Liver (tissue), 8 donors: ENCODE measurements at regions not wholly inside any gene's neighbourhood (a gene's known extent, or its start where the extent isn't known, plus 50 kb on each side); places are given as distances from the start of the nearest gene placed in this dataset.
"Not testable (repeated sequence)": the region's sequence is repeated elsewhere in the genome, so short reads cannot be mapped to it uniquely, and the experiment has no call there.

Experiments
- DNase-seq: peaks from one replicate; pipeline ENCODE4 v3.0.0-alpha.2; 2017; ENCODE audit warnings: low spot score
- H3K27ac ChIP-seq, 2 donors: one replicate each; pipeline ENCODE4 v1.7.0; 2013; ENCODE audit warnings: inconsistent platforms in 2 of 2, low read length in 2 of 2, control low read depth in 1 of 2, low read depth in 1 of 2, mild to moderate bottlenecking in 1 of 2
- H3K27me3 ChIP-seq, 4 donors: one replicate each; pipeline versions ENCODE4 v1.6.1 to v1.7.0; 2013; ENCODE audit warnings: low read length in 3 of 4, inconsistent platforms in 1 of 4, mild to moderate bottlenecking in 1 of 4, moderate library complexity in 1 of 4; ENCODE audit not compliant: control insufficient read depth in 4 of 4, insufficient read depth in 4 of 4
- H3K36me3 ChIP-seq, 4 donors: one replicate each; pipeline versions ENCODE4 v1.6.1 to v1.7.0; 2013; ENCODE audit warnings: low read length in 3 of 4, mild to moderate bottlenecking in 3 of 4, low read depth in 1 of 4, moderate library complexity in 1 of 4; ENCODE audit not compliant: control insufficient read depth in 4 of 4, insufficient read depth in 3 of 4
- H3K4me1 ChIP-seq, 4 donors: one replicate each; pipeline versions ENCODE4 v1.6.1 to v1.7.0; 2013; ENCODE audit warnings: low read length in 3 of 4, mild to moderate bottlenecking in 3 of 4, moderate library complexity in 1 of 4; ENCODE audit not compliant: control insufficient read depth in 4 of 4, insufficient read depth in 4 of 4
- H3K4me3 ChIP-seq, 3 donors: one replicate each; pipeline versions ENCODE4 v1.6.1 to v1.7.0; 2013; ENCODE audit warnings: low read length in 3 of 3, control low read depth in 1 of 3, low read depth in 1 of 3, mild to moderate bottlenecking in 1 of 3
- H3K9ac ChIP-seq, 2 donors: one replicate each; pipeline ENCODE4 v1.7.0; 2013; ENCODE audit warnings: low read length in 2 of 2, mild to moderate bottlenecking in 2 of 2, moderate library complexity in 2 of 2, control low read depth in 1 of 2, low read depth in 1 of 2
- H3K9me3 ChIP-seq, 4 donors: one replicate each; pipeline versions ENCODE4 v1.6.1 to v1.7.0; 2013; ENCODE audit warnings: low read length in 3 of 4; ENCODE audit not compliant: control insufficient read depth in 4 of 4
- ATF3 ChIP-seq: IDR thresholded peaks from 2 replicates; pipeline ENCODE4 v1.6.1; 2016; ENCODE audit warnings: antibody characterized with exemption
- CTCF ChIP-seq: fragments of 150-350 bp; IDR thresholded peaks from 2 replicates; pipeline ENCODE4 v1.5.1; 2017; ENCODE audit warnings: improper control_type of control experiment, low read depth, low read length; ENCODE audit not compliant: missing input control
- EGR1 ChIP-seq, 2 donors: IDR thresholded peaks; 2 replicates each; pipeline ENCODE4 v1.6.1; 2016 to 2018; ENCODE audit warnings: antibody characterized with exemption in 2 of 2, low read depth in 2 of 2
- FOXA1 ChIP-seq: IDR thresholded peaks from 2 replicates; pipeline ENCODE4 v1.6.1; 2016; ENCODE audit warnings: antibody characterized with exemption
- FOXA2 ChIP-seq: IDR thresholded peaks from 2 replicates; pipeline ENCODE4 v1.6.1; 2016; ENCODE audit warnings: antibody characterized with exemption
- GABPA ChIP-seq, 2 donors: IDR thresholded peaks in 1 of 2; conservative IDR thresholded peaks in 1 of 2; 2 replicates each; pipeline ENCODE4 v1.6.1; 2016; ENCODE audit warnings: antibody characterized with exemption in 2 of 2, mild to moderate bottlenecking in 1 of 2, moderate library complexity in 1 of 2
- HNF4A ChIP-seq, 2 donors: conservative IDR thresholded peaks; 2 replicates each; pipeline ENCODE4 v1.6.1; 2016; ENCODE audit warnings: antibody characterized with exemption in 2 of 2, mild to moderate bottlenecking in 2 of 2
- HNF4G ChIP-seq: IDR thresholded peaks from 2 replicates; pipeline ENCODE4 v1.6.1; 2016; ENCODE audit warnings: antibody characterized with exemption
- JUND ChIP-seq, 2 donors: IDR thresholded peaks; 2 replicates each; pipeline ENCODE4 v1.6.1; 2016; ENCODE audit warnings: antibody characterized with exemption in 2 of 2
- NR2F2 ChIP-seq: IDR thresholded peaks from 2 replicates; pipeline ENCODE4 v1.6.1; 2016; ENCODE audit warnings: antibody characterized with exemption
- RAD21 ChIP-seq, 2 donors: IDR thresholded peaks; 2 replicates each; pipeline ENCODE4 v1.6.1; 2016; ENCODE audit warnings: antibody characterized with exemption in 2 of 2, mild to moderate bottlenecking in 2 of 2
- REST ChIP-seq: IDR thresholded peaks from 2 replicates; pipeline ENCODE4 v1.6.1; 2016; ENCODE audit warnings: antibody characterized with exemption, mild to moderate bottlenecking
- RXRA ChIP-seq, 2 donors: IDR thresholded peaks; 2 replicates each; pipeline ENCODE4 v1.6.1; 2017 to 2018; ENCODE audit warnings: antibody characterized with exemption in 2 of 2, mild to moderate bottlenecking in 1 of 2
- SP1 ChIP-seq: IDR thresholded peaks from 2 replicates; pipeline ENCODE4 v1.6.1; 2018; ENCODE audit warnings: antibody characterized with exemption, mild to moderate bottlenecking
- TAF1 ChIP-seq: conservative IDR thresholded peaks from 2 replicates; pipeline ENCODE4 v1.6.1; 2016; ENCODE audit warnings: antibody characterized with exemption, mild to moderate bottlenecking
- YY1 ChIP-seq: IDR thresholded peaks from 2 replicates; pipeline ENCODE4 v1.6.1; 2016; ENCODE audit warnings: antibody characterized with exemption, mild to moderate bottlenecking
- ZBTB33 ChIP-seq: IDR thresholded peaks from 2 replicates; pipeline ENCODE4 v1.6.1; 2016; ENCODE audit warnings: antibody characterized with exemption
- WGBS: extraction: QIAGEN DNeasy Blood & Tissue Kit; methylation state at CpG from one replicate; pipeline ENCODE4 v1.1.7; 2013; 5-methylcytosine and 5-hydroxymethylcytosine counted together
- donor health status: healthy.
- donor health status: healthy.
- donor health status: healthy.
- donor health status: healthy.
- donor health status: healthy.

- no peak for TF ChIP-seq SP1
- no peak for TF ChIP-seq HNF4G
- no peak for TF ChIP-seq NR2F2
- TF ChIP-seq YY1: no peak
- TF ChIP-seq TAF1: no peak
- no peak for TF ChIP-seq ATF3
- TF ChIP-seq RAD21 (IDR thresholded peaks at IDR 0.05): no peak
Measured at GRCh38 chr20:1800180-1800579, 95.0 kb upstream of the SIRPA start (continued).

GRCh38 chr20:1799746-1800145, 95.5 kb upstream of the SIRPA start:
- not testable (repeated sequence) for H3K9me3 ChIP-seq, H3K9ac ChIP-seq, H3K36me3 ChIP-seq, DNase-seq, H3K27me3 ChIP-seq, H3K27ac ChIP-seq, H3K4me3 ChIP-seq
- H3K4me1 ChIP-seq: peaks cover 6 to 18% (median 13%) of the 10 kb centered on the region in 4 donors
- WGBS: 80% methylated on average over 14 of the region's 14 CpGs

GRCh38 chr20:1798982-1799381, 96.2 kb upstream of the SIRPA start:
- Histone ChIP-seq H3K27ac (no peak overlapping the region), H3K4me1 (peaks cover 6 to 18% (median 13%) of the 10 kb centered on the region in 4 donors), H3K4me3 (no peak overlapping the region), H3K27me3 (no peaks in the 10 kb centered on the region), H3K9ac (no peak overlapping the region), H3K36me3 (no peaks in the 10 kb centered on the region), H3K9me3 (no peaks in the 10 kb centered on the region)
- WGBS: 56% methylated on average over 2 of the region's 2 CpGs
- TF ChIP-seq CTCF: no peak
- no peak for TF ChIP-seq TAF1
- TF ChIP-seq ZBTB33: no peak
- no peak for TF ChIP-seq JUND (IDR thresholded peaks at IDR 0.05)
- no peak for TF ChIP-seq REST
- TF ChIP-seq GABPA (IDR thresholded peaks at IDR 0.05 in 1 of 2, conservative IDR thresholded peaks at IDR 0.05 in 1 of 2): no peak
- no peak for TF ChIP-seq FOXA2
- TF ChIP-seq EGR1 (IDR thresholded peaks at IDR 0.05; ENCODE audit: low read depth in 2 of 2): no peak
- no peak for TF ChIP-seq RXRA (IDR thresholded peaks at IDR 0.05)
- TF ChIP-seq FOXA1: no peak
- no peak for TF ChIP-seq SP1
- no peak for TF ChIP-seq HNF4G
- TF ChIP-seq HNF4A (conservative IDR thresholded peaks at IDR 0.05): no peak
- DNase-seq: no peak
